Lung (tissue), 11 donors: ENCODE measurements at regions not wholly inside any gene's neighbourhood (a gene's known extent, or its start where the extent isn't known, plus 50 kb on each side); places are given as distances from the start of the nearest gene placed in this dataset.

Source experiments
- ATAC-seq: fragments of 200-7000 bp; cut with Tn5 transposase; one replicate; pipeline ENCODE4 v1.9.1; 2020; ENCODE audit warnings: moderate number of reproducible peaks; ENCODE audit not compliant: insufficient read depth, low FRiP score
- DNase-seq, 3 donors: peaks; one replicate each; pipeline ENCODE4 v3.0.0-alpha.2; 2013 to 2017
- H3K27ac ChIP-seq, 2 donors: one replicate each; pipeline ENCODE4 v1.5.1; 2013; ENCODE audit warnings: mild to moderate bottlenecking in 2 of 2, moderate library complexity in 2 of 2, control low read depth in 1 of 2, inconsistent platforms in 1 of 2, low read depth in 1 of 2, low read length in 1 of 2
- H3K27me3 ChIP-seq, 3 donors: one replicate each; pipeline ENCODE4 v1.5.1; 2013; ENCODE audit warnings: low read length in 2 of 3; ENCODE audit not compliant: control insufficient read depth in 3 of 3, insufficient read depth in 3 of 3
- H3K36me3 ChIP-seq, 4 donors: one replicate each; pipeline ENCODE4 v1.5.1; 2013; ENCODE audit warnings: low read length in 4 of 4, mild to moderate bottlenecking in 1 of 4, moderate library complexity in 1 of 4; ENCODE audit not compliant: control insufficient read depth in 4 of 4, insufficient read depth in 4 of 4
- H3K4me1 ChIP-seq, 5 donors: one replicate each; pipeline ENCODE4 v1.5.1; 2013; ENCODE audit warnings: low read length in 5 of 5, mild to moderate bottlenecking in 2 of 5, moderate library complexity in 1 of 5; ENCODE audit not compliant: control insufficient read depth in 5 of 5, insufficient read depth in 5 of 5
- H3K4me3 ChIP-seq: one replicate; pipeline ENCODE4 v1.5.1; 2013; ENCODE audit warnings: mild to moderate bottlenecking, control low read depth, moderate library complexity
- H3K9ac ChIP-seq, 2 donors: one replicate each; pipeline ENCODE4 v1.5.1; 2013; ENCODE audit warnings: low read length in 2 of 2, control low read depth in 1 of 2; ENCODE audit not compliant: insufficient read depth in 1 of 2
- H3K9me3 ChIP-seq, 4 donors: one replicate each; pipeline ENCODE4 v1.5.1; 2013; ENCODE audit warnings: low read length in 3 of 4, mild to moderate bottlenecking in 1 of 4, moderate library complexity in 1 of 4; ENCODE audit not compliant: control insufficient read depth in 4 of 4, insufficient read depth in 3 of 4
- CTCF ChIP-seq: IDR thresholded peaks from 2 replicates; pipeline ENCODE4 v1.5.1; 2012; ENCODE audit warnings: mild to moderate bottlenecking; ENCODE audit errors: control extremely low read depth, extremely low read depth
- WGBS, 2 donors: extraction: QIAGEN DNeasy Blood & Tissue Kit; methylation state at CpG; one replicate each; pipeline ENCODE4 v1.1.7; 2013; 5-methylcytosine and 5-hydroxymethylcytosine counted together
- donor health status: control.
- donor health status: control.
- donor health status: Bipolar disorder and iron deficiency.
- donor health status: healthy.
- donor health status: DM: yes; HTN: yes; CAD: no.

- H3K27me3 ChIP-seq: no peaks in the 10 kb centered on the region
- 63 to 81% methylated on average over 5 of the region's 5 CpGs for WGBS, 2 donors
- H3K9me3 ChIP-seq: no peaks in the 10 kb centered on the region
- H3K4me1 ChIP-seq: peaks cover 0 to 4% (median 0%) of the 10 kb centered on the region in 5 donors
- TF ChIP-seq CTCF: no peak
- H3K36me3 ChIP-seq: no peaks in the 10 kb centered on the region
- no peak for DNase-seq
- H3K4me3 ChIP-seq: no peak overlapping the region
- no peak overlapping the region for H3K27ac ChIP-seq
- no peak overlapping the region for H3K9ac ChIP-seq
- no peak for ATAC-seq
These were observed 333.7 kb downstream of the HLX start for GRCh38 chr1:221212926-221213325.

GRCh38 chr1:221217029-221217428, 337.8 kb downstream of the HLX start:
- WGBS, 2 donors: 46 to 53% methylated on average over 3 of the region's 3 CpGs
- no peak for ATAC-seq

GRCh38 chr1:221223281-221223680, 344.0 kb downstream of the HLX start:
- Histone ChIP-seq H3K9ac (no peak overlapping the region), H3K4me1 (peaks cover 0 to 8% (median 0%) of the 10 kb centered on the region in 5 donors), H3K9me3 (peaks cover 0 to 4% (median under 1%) of the 10 kb centered on the region in 4 donors), H3K27ac (no peak overlapping the region), H3K36me3 (no peaks in the 10 kb centered on the region), H3K4me3 (no peak overlapping the region), H3K27me3 (no peaks in the 10 kb centered on the region)
- no peak for TF ChIP-seq CTCF
- no peak for ATAC-seq
- no peak for DNase-seq
- WGBS, 2 donors: 90 to 99% methylated on average over 2 of the region's 2 CpGs

More at GRCh38 chr1:221217029-221217428, 337.8 kb downstream of the HLX start:
- H3K9ac ChIP-seq: no peak overlapping the region
- no peak overlapping the region for H3K4me3 ChIP-seq
- no peaks in the 10 kb centered on the region for H3K27me3 ChIP-seq
- H3K36me3 ChIP-seq: no peaks in the 10 kb centered on the region
- peak in 2 of 3 donors; percentile 40 to 58 for DNase-seq
- no peak overlapping the region for H3K27ac ChIP-seq
- no peaks in the 10 kb centered on the region for H3K9me3 ChIP-seq
- peaks cover 0 to 4% (median 0%) of the 10 kb centered on the region in 5 donors for H3K4me1 ChIP-seq
- no peak for TF ChIP-seq CTCF

- Histone ChIP-seq H3K4me1 (peaks cover 0 to 12% (median 0%) of the 10 kb centered on the region in 5 donors), H3K36me3 (no peaks in the 10 kb centered on the region), H3K9me3 (peaks cover 0 to 4% (median under 1%) of the 10 kb centered on the region in 4 donors), H3K27ac (no peak overlapping the region), H3K27me3 (no peaks in the 10 kb centered on the region), H3K9ac (no peak overlapping the region), H3K4me3 (no peak overlapping the region)
- ATAC-seq: no peak
- TF ChIP-seq CTCF: no peak
- DNase-seq: no peak
- 87 to 91% methylated on average over 8 of the region's 8 CpGs for WGBS, 2 donors
These were observed 348.2 kb downstream of the HLX start for GRCh38 chr1:221227460-221227859.
